Right atrium auricular region (tissue), 2 donors: ENCODE measurements at regions not wholly inside any gene's neighbourhood (a gene's known extent, or its start where the extent isn't known, plus 50 kb on each side); places are given as distances from the start of the nearest gene placed in this dataset.
"Not testable (repeated sequence)": the region's sequence is repeated elsewhere in the genome, so short reads cannot be mapped to it uniquely, and the experiment has no call there.

Source experiments
- DNase-seq: peaks from one replicate; pipeline ENCODE4 v3.0.0-alpha.2; 2019; ENCODE audit warnings: low spot score
- H3K27ac ChIP-seq, 2 donors: fragments of 200-600 bp; sonication (generic); 1 replicate in 1 of 2; 2 replicates in 1 of 2; pipeline ENCODE4 v1.5.1; 2016 to 2019
- H3K27me3 ChIP-seq, 2 donors: fragments of 200-600 bp; sonication (generic); one replicate each; pipeline versions ENCODE4 v1.5.1 to v1.6.0; 2017 to 2019
- H3K36me3 ChIP-seq: fragments of 200-600 bp; sonication (generic); one replicate; pipeline ENCODE4 v1.5.1; 2016
- H3K4me1 ChIP-seq, 2 donors: fragments of 200-600 bp; sonication (generic); one replicate each; pipeline versions ENCODE4 v1.5.1 to v1.6.0; 2017 to 2019
- H3K4me3 ChIP-seq, 2 donors: fragments of 200-600 bp; sonication (generic); 1 replicate in 1 of 2; 2 replicates in 1 of 2; pipeline ENCODE4 v1.5.1; 2017 to 2019; ENCODE audit warnings: mild to moderate bottlenecking in 1 of 2, moderate library complexity in 1 of 2
- H3K9me3 ChIP-seq, 2 donors: fragments of 200-600 bp; sonication (generic); one replicate each; pipeline ENCODE4 v1.5.1; 2019

GRCh38 chr9:41321277-41321676 lies 132.2 kb upstream of the ZNG1F start:
- H3K36me3 ChIP-seq, H3K4me1 ChIP-seq, H3K27ac ChIP-seq, H3K4me3 ChIP-seq, H3K9me3 ChIP-seq, H3K27me3 ChIP-seq, DNase-seq: not testable (repeated sequence)

DNA sequence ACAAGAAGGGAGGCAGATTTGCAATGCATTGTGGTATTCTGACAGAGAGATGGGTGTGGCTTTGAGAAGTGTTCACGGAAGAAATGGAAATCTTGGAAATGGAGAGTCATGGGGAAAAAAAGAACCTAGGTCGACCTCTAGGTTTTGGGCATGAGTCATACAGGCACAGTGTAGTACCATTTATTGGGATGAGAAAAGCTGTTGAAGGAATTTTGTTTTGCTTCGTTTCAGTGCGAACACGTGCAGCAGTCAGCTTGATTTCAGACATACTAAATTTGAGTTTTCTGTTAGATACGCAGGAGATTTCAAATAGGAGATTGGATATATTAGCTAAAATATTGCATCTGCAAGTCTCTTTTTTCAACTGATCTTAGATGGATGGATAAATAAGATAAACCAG lies 119.8 kb upstream of the ZNG1F start:
- H3K4me1 ChIP-seq, H3K36me3 ChIP-seq, H3K4me3 ChIP-seq, H3K27me3 ChIP-seq, H3K27ac ChIP-seq, DNase-seq, H3K9me3 ChIP-seq: not testable (repeated sequence)

DNA sequence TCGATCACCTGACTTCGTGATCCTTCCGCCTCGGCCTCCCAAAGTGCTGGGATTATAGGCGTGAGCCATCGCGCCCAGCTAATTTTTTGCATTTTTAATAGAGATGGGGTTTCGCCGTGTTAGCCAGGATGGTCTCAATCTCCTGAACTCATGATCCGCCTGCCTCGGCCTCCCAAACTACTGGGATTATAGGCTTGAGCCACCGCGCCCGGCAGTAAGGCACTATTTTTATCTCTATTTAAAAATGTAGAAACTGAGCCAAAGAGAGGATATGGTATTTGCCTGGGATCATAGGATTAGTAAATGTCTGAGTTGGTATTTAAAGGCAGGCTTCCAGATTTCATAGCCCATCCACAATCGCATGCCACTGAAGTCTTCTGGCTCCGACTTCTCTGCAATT lies 96.6 kb upstream of the ZNG1F start:
- not testable (repeated sequence) for H3K9me3 ChIP-seq, H3K27me3 ChIP-seq, H3K4me1 ChIP-seq, H3K27ac ChIP-seq, H3K4me3 ChIP-seq, H3K36me3 ChIP-seq, DNase-seq

DNA sequence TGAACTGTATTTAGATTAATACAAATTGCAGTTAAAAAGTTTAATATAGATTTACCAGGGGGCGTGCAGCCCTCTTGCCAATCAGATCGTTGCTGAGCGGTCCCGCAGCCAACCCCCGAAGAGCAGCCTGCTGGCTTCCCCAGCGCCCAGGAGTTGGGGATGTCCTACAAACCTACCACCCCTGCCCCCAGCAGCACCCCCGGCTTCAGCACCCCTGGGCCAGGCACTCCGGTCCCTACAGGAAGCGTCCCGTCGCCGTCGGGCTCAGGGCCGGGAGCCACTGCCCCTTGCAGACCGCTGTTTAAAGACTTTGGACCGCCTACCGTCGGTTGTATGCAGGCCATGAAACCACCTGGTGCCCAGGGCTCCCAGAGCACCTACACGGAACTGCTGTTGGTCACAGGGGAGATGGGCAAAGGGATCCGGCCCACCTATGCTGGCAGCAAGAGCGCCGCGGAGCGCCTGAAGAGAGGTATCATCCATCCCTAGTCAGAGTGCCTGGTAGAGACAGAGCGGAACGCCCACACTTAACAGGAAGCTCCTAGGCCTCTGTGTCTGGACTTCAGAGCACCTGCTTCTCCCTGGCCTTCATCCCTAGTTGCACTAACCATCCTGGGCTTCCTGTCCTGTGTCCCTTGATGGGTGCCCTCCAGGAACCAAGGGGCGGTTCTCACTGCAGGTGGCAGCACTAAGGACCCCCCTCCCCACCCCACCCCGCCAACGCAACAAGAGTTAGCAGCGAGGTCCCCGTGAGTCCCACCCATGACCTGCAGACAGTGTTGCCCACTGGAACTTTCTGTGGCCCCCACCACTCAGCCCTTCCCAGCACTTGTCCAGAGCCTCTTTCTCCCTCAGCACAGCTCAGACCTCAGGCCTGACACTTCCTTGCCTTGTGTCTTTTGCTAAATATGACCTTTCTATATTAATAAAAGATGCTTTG lies 91.5 kb upstream of the ZNG1F start:
- not testable (repeated sequence) for H3K36me3 ChIP-seq, H3K4me1 ChIP-seq, H3K9me3 ChIP-seq, H3K27ac ChIP-seq, H3K4me3 ChIP-seq, DNase-seq, H3K27me3 ChIP-seq

- not testable (repeated sequence) for H3K4me1 ChIP-seq, H3K27ac ChIP-seq, H3K9me3 ChIP-seq, H3K27me3 ChIP-seq, H3K36me3 ChIP-seq, H3K4me3 ChIP-seq, DNase-seq
Measured at GRCh38 chr9:41279437-41279836, 90.3 kb upstream of the ZNG1F start.

- not testable (repeated sequence) for H3K27me3 ChIP-seq, H3K27ac ChIP-seq, H3K4me3 ChIP-seq, DNase-seq, H3K9me3 ChIP-seq, H3K4me1 ChIP-seq, H3K36me3 ChIP-seq
Measured at GRCh38 chr9:41279033-41279432, 89.9 kb upstream of the ZNG1F start.

GRCh38 chr9:41273549-41274267 lies 84.6 kb upstream of the ZNG1F start:
- not testable (repeated sequence) for DNase-seq, H3K4me1 ChIP-seq, H3K36me3 ChIP-seq, H3K27ac ChIP-seq, H3K27me3 ChIP-seq, H3K9me3 ChIP-seq
- H3K4me3 ChIP-seq, result peak overlapping the region; percentile 32 to 55

DNA sequence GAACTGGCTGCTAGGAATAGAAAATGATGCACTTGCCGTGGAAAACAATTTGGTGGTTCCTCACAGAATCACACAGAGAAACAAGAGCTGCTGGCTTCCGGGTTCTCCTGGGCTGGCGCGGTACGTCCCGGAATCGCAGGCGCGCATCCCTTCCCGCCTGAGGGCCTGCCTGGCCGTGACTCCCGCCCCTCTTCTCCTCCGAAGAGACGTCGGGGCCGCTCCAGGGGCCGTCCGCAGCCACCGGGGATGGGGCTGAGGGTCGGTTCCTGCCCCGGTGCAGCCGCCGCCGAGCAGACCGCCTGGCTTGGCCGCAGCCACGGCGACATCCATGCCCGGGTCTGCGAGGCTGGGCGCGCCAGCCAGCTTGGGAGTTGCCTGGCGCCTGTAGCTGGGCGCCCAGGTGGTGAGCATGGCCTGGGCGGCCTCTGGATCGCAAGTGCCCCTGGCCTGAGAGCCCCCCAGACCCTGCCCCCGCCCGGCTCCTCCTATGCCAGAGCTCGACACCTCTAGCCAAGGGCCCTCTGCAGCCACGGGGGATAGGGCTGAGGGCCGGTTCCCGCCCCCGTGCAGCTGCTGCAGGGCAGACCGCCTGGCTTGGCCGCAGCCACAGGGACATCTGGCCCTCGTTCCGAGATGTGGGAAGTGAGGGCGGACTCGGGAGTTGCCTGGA lies 83.9 kb upstream of the ZNG1F start:
- H3K27ac ChIP-seq, H3K36me3 ChIP-seq, DNase-seq, H3K9me3 ChIP-seq, H3K27me3 ChIP-seq, H3K4me1 ChIP-seq: not testable (repeated sequence)
- peak overlapping the region; percentile 34 to 46 for H3K4me3 ChIP-seq

DNA sequence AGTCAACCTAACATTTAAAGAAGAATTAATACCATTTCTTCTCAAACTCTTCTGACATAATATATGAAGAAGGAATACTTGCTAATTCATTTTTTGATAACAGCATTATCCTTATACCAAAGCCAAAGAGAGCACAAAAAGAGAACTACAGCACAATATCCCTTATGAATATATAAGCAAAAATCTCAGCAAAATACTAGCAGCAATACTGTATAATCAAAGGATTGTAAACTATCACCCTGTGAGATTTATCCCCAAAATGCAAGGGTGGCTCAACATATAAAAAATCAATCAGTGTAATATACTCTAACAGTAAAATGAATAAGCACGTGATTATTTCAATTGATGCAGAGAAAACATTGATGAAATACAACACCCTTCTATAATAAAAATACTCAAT lies 81.9 kb upstream of the ZNG1F start:
- not testable (repeated sequence) for DNase-seq, H3K27me3 ChIP-seq, H3K9me3 ChIP-seq, H3K4me1 ChIP-seq, H3K36me3 ChIP-seq, H3K27ac ChIP-seq, H3K4me3 ChIP-seq

GRCh38 chr9:41269471-41269870 lies 80.4 kb upstream of the ZNG1F start:
- H3K4me3 ChIP-seq, H3K36me3 ChIP-seq, H3K4me1 ChIP-seq, DNase-seq, H3K27me3 ChIP-seq, H3K27ac ChIP-seq, H3K9me3 ChIP-seq: not testable (repeated sequence)

- H3K4me1 ChIP-seq, DNase-seq, H3K27ac ChIP-seq, H3K27me3 ChIP-seq, H3K4me3 ChIP-seq, H3K36me3 ChIP-seq, H3K9me3 ChIP-seq: not testable (repeated sequence)
Measured at GRCh38 chr9:41269054-41269453, 79.9 kb upstream of the ZNG1F start.

DNA sequence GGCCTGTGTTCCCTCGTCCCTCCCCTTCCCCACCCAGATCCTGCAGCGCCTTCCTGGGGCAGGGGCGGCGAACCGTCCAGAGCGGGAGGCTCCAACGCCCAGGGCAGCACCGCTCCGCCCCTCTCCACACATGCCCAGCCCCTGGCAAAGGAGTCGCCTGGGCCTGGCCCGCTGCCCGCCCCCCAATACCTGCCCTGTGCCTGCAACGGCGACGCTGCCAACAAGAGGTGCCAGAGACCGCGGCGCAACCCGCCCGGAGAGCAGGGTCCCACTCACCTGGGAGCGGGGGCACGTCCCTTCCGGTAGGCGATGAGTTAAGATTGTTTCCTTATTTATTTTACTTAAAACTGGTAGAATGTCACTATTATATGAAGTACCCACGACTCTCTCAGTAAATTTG lies 77.5 kb upstream of the ZNG1F start:
- H3K9me3 ChIP-seq, H3K27me3 ChIP-seq, H3K36me3 ChIP-seq, H3K27ac ChIP-seq, H3K4me1 ChIP-seq, DNase-seq: not testable (repeated sequence)
- peak overlapping the region in 1 of 2 donors; percentile 17 for H3K4me3 ChIP-seq

GRCh38 chr9:41266000-41266399 lies 76.9 kb upstream of the ZNG1F start:
- DNase-seq, H3K4me3 ChIP-seq, H3K4me1 ChIP-seq, H3K36me3 ChIP-seq, H3K27me3 ChIP-seq, H3K9me3 ChIP-seq, H3K27ac ChIP-seq: not testable (repeated sequence)

DNA sequence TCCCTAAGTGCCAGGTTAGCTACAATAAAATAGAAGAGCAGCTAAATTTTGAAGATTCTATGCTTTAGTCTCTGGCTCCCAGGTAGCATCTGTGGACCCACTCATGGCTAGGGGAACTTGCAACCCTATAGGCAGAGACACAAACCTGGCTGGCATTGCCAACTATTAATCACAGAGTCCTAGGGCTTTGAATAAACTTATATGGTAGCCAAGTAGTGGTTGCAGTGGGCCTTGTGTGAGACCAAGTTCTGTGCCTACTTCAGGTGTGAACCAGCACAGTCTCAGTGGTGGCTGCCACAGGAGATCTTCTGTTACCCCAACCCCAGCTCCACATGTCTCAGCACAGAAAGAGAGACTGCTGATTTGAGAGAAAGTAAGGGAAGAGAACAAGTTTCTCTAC lies 62.9 kb upstream of the ZNG1F start:
- H3K4me1 ChIP-seq, H3K9me3 ChIP-seq, H3K27ac ChIP-seq, DNase-seq, H3K36me3 ChIP-seq, H3K27me3 ChIP-seq, H3K4me3 ChIP-seq: not testable (repeated sequence)

GRCh38 chr9:41251101-41251500 lies 62.0 kb upstream of the ZNG1F start:
- not testable (repeated sequence) for H3K27ac ChIP-seq, H3K36me3 ChIP-seq, H3K9me3 ChIP-seq, H3K4me1 ChIP-seq, DNase-seq, H3K4me3 ChIP-seq, H3K27me3 ChIP-seq
